ENCODE measurements at regions not wholly inside any gene's neighbourhood (a gene's known extent, or its start where the extent isn't known, plus 50 kb on each side); places are given as distances from the start of the nearest gene placed in this dataset.

GRCh38 chr10:20399772-20400171, 497.3 kb downstream of the NEBL start:
- no peak overlapping the region for H3K4me3 ChIP-seq
- WGBS, 2 donors = 74 to 100% methylated on average over 2 of the region's 2 CpGs
- H3K9me3 ChIP-seq = no peaks in the 10 kb centered on the region
- no peak for DNase-seq
- intact Hi-C loops (cut with DNase I) = no loop called here
- H3K27me3 ChIP-seq = no peaks in the 10 kb centered on the region
- TF ChIP-seq POLR2A (IDR thresholded peaks at IDR 0.05) (no peak), CTCF (IDR thresholded peaks at IDR 0.05) (no peak)
- no peak overlapping the region for H3K27ac ChIP-seq
- no peaks in the 10 kb centered on the region for H3K36me3 ChIP-seq
- H3K4me1 ChIP-seq = no peaks in the 10 kb centered on the region

- Histone ChIP-seq H3K4me3 (no peak overlapping the region), H3K9me3 (no peaks in the 10 kb centered on the region), H3K36me3 (no peaks in the 10 kb centered on the region), H3K27me3 (no peaks in the 10 kb centered on the region), H3K4me1 (no peaks in the 10 kb centered on the region), H3K27ac (no peak overlapping the region)
- TF ChIP-seq POLR2A (IDR thresholded peaks at IDR 0.05) (no peak), CTCF (IDR thresholded peaks at IDR 0.05) (no peak)
- WGBS, 2 donors = 76 to 82% methylated on average over 4 of the region's 4 CpGs
- DNase-seq = no peak
- intact Hi-C loops (cut with DNase I) = no loop called here
These were observed 500.4 kb downstream of the NEBL start for GRCh38 chr10:20396701-20397100.

GRCh38 chr10:20396205-20396604, 500.9 kb downstream of the NEBL start:
- Histone ChIP-seq H3K9me3 (no peaks in the 10 kb centered on the region), H3K4me3 (no peak overlapping the region), H3K27ac (no peak overlapping the region), H3K4me1 (no peaks in the 10 kb centered on the region), H3K27me3 (no peaks in the 10 kb centered on the region), H3K36me3 (no peaks in the 10 kb centered on the region)
- no peak for TF ChIP-seq POLR2A (IDR thresholded peaks at IDR 0.05)
- TF ChIP-seq CTCF (IDR thresholded peaks at IDR 0.05) = no peak
- WGBS, 2 donors = 68 to 81% methylated on average over 4 of the region's 4 CpGs
- DNase-seq = no peak
- intact Hi-C loops (cut with DNase I) = no loop called here

GRCh38 chr10:20391629-20392028, 505.5 kb downstream of the NEBL start:
- Histone ChIP-seq H3K27me3 (no peaks in the 10 kb centered on the region), H3K27ac (no peak overlapping the region), H3K9me3 (no peaks in the 10 kb centered on the region), H3K4me1 (no peaks in the 10 kb centered on the region), H3K36me3 (no peaks in the 10 kb centered on the region), H3K4me3 (no peak overlapping the region)
- 76 to 89% methylated on average over 3 of the region's 3 CpGs for WGBS, 2 donors
- intact Hi-C loops (cut with DNase I) = no loop called here
- no peak for TF ChIP-seq POLR2A (IDR thresholded peaks at IDR 0.05)
- no peak for DNase-seq

GRCh38 chr10:20381761-20382160, 515.4 kb downstream of the NEBL start:
- no peaks in the 10 kb centered on the region for H3K27me3 ChIP-seq
- H3K27ac ChIP-seq = no peak overlapping the region
- H3K4me1 ChIP-seq = no peaks in the 10 kb centered on the region
- no peak for DNase-seq
- no peak overlapping the region for H3K4me3 ChIP-seq
- TF ChIP-seq POLR2A (IDR thresholded peaks at IDR 0.05) (no peak), CTCF (IDR thresholded peaks at IDR 0.05) (no peak)
- H3K36me3 ChIP-seq = no peaks in the 10 kb centered on the region
- WGBS, 2 donors = 73 to 75% methylated on average over 3 of the region's 3 CpGs
- no peaks in the 10 kb centered on the region for H3K9me3 ChIP-seq
- intact Hi-C loops (cut with DNase I) = no loop called here

GRCh38 chr10:20380401-20380800, 516.7 kb downstream of the NEBL start:
- intact Hi-C loops (cut with DNase I) = no loop called here
- Histone ChIP-seq H3K27ac (no peak overlapping the region), H3K4me3 (no peak overlapping the region), H3K4me1 (no peaks in the 10 kb centered on the region), H3K36me3 (no peaks in the 10 kb centered on the region), H3K9me3 (no peaks in the 10 kb centered on the region), H3K27me3 (no peaks in the 10 kb centered on the region)
- TF ChIP-seq CTCF (IDR thresholded peaks at IDR 0.05) = no peak
- TF ChIP-seq POLR2A (IDR thresholded peaks at IDR 0.05) = no peak
- no peak for DNase-seq

Measured in esophagus squamous epithelium (tissue), 5 donors.